ENCODE measurements at regions not wholly inside any gene's neighbourhood (a gene's known extent, or its start where the extent isn't known, plus 50 kb on each side); places are given as distances from the start of the nearest gene placed in this dataset.

GRCh38 chr2:129059476-129059875 lies 740.8 kb upstream of the HS6ST1 start:
- intact Hi-C loops (cut with DNase I) = no loop called here
- H3K27ac ChIP-seq = no peak overlapping the region
- TF ChIP-seq CTCF (IDR thresholded peaks at IDR 0.05) = no peak
- no peak for ATAC-seq
- no peak for DNase-seq
- H3K4me1 ChIP-seq = no peaks in the 10 kb centered on the region
- no peaks in the 10 kb centered on the region for H3K9me3 ChIP-seq
- H3K27me3 ChIP-seq = no peaks in the 10 kb centered on the region
- no peaks in the 10 kb centered on the region for H3K36me3 ChIP-seq
- H3K4me3 ChIP-seq = no peak overlapping the region

- Histone ChIP-seq H3K36me3 (no peaks in the 10 kb centered on the region), H3K27ac (no peak overlapping the region), H3K4me1 (no peaks in the 10 kb centered on the region), H3K27me3 (no peaks in the 10 kb centered on the region), H3K4me3 (no peak overlapping the region), H3K9me3 (no peaks in the 10 kb centered on the region)
- no peak for ATAC-seq
- DNase-seq = no peak
- no peak for TF ChIP-seq CTCF (IDR thresholded peaks at IDR 0.05)
- intact Hi-C loops (cut with DNase I) = no loop called here
These were observed 742.6 kb upstream of the HS6ST1 start for GRCh38 chr2:129061069-129061768.

GRCh38 chr2:129061769-129062121 lies 743.1 kb upstream of the HS6ST1 start:
- Histone ChIP-seq H3K27ac (no peak overlapping the region), H3K9me3 (no peaks in the 10 kb centered on the region), H3K4me1 (no peaks in the 10 kb centered on the region), H3K36me3 (no peaks in the 10 kb centered on the region), H3K4me3 (no peak overlapping the region), H3K27me3 (no peaks in the 10 kb centered on the region)
- ATAC-seq = no peak
- DNase-seq = no peak
- intact Hi-C loops (cut with DNase I) = no loop called here
- TF ChIP-seq CTCF (IDR thresholded peaks at IDR 0.05) = no peak

GRCh38 chr2:129062146-129062912 lies 743.7 kb upstream of the HS6ST1 start:
- DNase-seq (no peak), ATAC-seq (no peak)
- no peaks in the 10 kb centered on the region for H3K36me3 ChIP-seq
- no peak overlapping the region for H3K27ac ChIP-seq
- no peak overlapping the region for H3K4me3 ChIP-seq
- TF ChIP-seq CTCF (IDR thresholded peaks at IDR 0.05) = no peak
- H3K9me3 ChIP-seq = no peaks in the 10 kb centered on the region
- H3K27me3 ChIP-seq = no peaks in the 10 kb centered on the region
- intact Hi-C loops (cut with DNase I) = no loop called here
- H3K4me1 ChIP-seq = no peaks in the 10 kb centered on the region

- no peak for DNase-seq
- no peak for TF ChIP-seq CTCF (IDR thresholded peaks at IDR 0.05)
- Histone ChIP-seq H3K9me3 (no peaks in the 10 kb centered on the region), H3K27ac (no peak overlapping the region), H3K4me1 (no peaks in the 10 kb centered on the region), H3K36me3 (no peaks in the 10 kb centered on the region), H3K27me3 (no peaks in the 10 kb centered on the region), H3K4me3 (no peak overlapping the region)
- no peak for ATAC-seq
- intact Hi-C loops (cut with DNase I) = no loop called here
These were observed 748.4 kb upstream of the HS6ST1 start for GRCh38 chr2:129067070-129067469.
